ENCODE measurements at regions not wholly inside any gene's neighbourhood (a gene's known extent, or its start where the extent isn't known, plus 50 kb on each side); places are given as distances from the start of the nearest gene placed in this dataset.
"Not testable (repeated sequence)": the region's sequence is repeated elsewhere in the genome, so short reads cannot be mapped to it uniquely, and the experiment has no call there.

- no peak for DNase-seq
These were observed 118.9 kb upstream of the IGF1R start for GRCh38 chr15:98529205-98530145.

GRCh38 chr15:98530570-98530969, 117.8 kb upstream of the IGF1R start:
- DNase-seq = no peak

GRCh38 chr15:98532063-98532462, 116.3 kb upstream of the IGF1R start:
- DNase-seq = no peak

- DNase-seq = no peak
These were observed 111.4 kb upstream of the IGF1R start for GRCh38 chr15:98536976-98537375.

DNA sequence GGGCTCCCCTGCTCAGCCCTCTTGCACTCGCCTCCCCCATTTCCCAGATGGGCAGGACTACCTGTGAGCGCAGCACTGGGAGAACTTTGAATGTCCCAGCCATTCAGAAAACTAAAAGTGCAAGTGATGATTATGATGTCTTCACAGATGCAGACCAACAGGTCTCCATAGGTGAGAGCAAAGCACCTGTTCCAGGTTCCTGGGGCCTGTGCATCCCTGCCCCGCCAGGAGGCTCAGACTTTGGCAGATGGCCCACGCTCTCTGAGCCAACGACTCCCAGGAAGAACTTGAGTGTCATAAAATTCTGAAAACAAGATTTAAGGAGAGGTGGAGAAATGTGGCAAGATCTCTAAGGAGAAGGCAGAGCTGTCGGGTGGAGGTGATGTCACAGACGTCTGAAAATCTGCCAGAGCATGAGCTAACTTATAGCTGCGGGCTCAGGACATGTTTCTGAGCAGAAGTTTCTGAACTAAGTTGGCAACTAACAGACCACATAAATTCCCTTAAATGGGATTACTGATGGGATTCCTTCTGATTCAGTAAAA, 110.8 kb upstream of the IGF1R start:
- DNase-seq = no peak

DNA sequence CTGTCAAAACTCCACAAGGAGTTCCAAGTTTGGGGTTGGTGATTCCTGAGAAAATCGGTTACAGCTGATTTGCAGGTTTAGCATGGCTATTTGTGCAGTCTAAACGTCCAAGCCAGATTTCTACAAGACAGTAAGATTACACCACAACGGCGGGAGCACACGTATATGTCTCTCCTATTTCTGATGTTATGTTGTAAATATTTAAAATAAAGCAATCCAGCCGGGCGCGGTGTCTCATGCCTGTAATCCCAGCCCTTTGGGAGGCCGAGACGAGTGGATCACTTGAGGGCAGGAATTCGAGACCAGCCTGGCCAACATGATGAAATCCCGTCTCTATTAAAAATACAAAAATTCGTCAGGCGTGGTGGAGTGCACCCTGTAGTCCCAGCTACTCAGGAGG, 106.8 kb upstream of the IGF1R start:
- no peak for DNase-seq

DNA sequence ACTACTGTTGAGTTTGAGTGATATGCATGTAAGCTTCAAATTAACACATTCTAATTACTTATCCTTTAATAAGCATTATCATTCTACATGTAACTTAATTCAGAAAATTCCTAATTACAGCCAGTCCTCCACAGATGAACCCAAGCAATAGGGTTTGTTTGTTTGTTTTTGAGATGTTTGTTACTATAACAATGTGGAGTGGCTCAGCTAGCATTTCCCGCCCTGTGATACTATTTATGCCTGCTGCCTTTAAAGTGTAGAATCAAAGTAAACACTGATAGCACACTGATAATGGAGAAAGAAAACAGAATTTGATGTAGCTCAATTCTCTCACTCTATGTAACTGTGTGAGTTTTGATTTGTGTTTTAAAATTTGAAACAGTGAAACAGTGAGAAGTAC, 105.1 kb upstream of the IGF1R start:
- DNase-seq = no peak

DNA sequence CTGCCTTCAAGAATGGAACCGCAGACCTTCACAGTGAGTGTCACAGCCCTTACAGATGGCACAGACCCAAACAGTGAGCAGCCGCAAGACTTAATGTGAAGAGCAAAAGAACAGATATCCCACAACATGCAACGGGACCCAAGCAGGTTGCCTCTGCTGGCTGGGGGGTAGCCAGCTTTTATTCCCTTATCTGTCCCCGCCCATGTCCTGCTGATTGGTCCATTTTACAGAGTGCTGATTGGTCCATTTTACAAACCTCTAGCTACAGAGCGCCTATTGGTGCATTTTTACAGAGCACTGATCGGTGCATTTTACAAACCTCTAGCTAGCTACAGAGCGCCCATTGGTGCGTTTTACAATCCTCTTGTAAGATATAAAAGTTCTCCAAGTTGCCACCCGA, 102.0 kb upstream of the IGF1R start:
- DNase-seq = no peak

- no peak for DNase-seq
These were observed 101.1 kb upstream of the IGF1R start for GRCh38 chr15:98547275-98547674.

GRCh38 chr15:98547741-98548138, 100.6 kb upstream of the IGF1R start:
- DNase-seq = no peak

DNA sequence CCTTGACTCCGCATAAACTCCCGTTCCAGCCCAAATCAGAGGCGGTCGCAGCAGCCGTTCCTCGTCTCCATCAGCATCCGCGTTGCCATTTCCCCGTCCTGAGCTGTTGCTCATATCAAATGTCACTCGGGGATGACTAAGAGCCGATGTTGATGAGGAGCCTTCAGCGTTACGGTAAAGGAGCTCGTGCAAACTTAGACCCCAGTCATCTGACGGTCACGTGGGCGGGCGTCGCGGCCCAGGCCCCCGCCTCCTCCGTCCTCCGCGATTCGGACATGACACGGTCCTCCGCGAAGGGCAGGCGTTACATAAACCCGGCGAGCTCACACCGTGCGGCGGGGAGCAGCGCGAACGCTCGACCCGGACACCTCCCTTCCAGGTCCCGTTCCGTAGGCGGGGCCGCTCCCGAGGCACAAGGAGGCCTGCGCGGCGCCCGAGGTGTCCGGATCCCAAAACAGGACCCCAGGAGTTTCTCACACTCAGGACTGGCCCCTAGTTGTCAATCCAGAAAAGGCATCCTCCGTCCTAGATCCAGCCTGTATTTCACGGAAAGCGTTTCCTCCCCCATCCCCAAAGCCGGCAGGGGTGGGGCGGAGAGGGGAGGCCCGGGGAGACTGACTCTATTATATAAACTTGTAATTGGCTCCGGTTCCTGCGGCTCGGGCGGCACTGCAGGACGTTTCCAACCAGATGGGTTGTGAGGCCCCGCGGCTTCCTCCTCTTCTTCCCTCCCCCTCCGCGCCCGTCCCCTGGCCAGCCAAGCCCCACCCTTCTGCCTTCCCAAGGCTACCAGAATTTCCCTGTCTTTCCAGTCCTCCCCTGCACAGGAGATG, 100.0 kb upstream of the IGF1R start:
- DNase-seq = peak; percentile 36

GRCh38 chr15:98549003-98549402, 99.3 kb upstream of the IGF1R start:
- DNase-seq = no peak

DNA sequence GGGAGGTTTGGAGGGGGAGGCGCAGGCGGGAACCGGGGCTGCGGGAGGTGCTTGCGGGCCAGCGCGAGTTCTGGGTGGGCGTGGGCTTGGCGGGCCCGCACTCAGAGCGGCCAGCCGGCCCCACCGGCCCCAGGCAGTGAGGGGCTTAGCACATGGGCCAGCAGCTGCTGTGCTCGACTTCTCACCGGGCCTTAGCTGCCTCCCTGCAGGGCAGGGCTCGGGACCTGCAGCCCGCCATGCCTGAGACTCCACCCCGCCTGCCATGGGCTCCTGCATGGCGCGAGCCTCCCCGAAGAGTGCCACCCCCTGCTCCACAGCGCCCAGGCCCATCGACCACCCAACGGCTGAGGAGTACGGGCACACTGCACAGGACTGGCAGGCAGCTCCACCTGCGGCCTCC, 98.6 kb upstream of the IGF1R start:
- DNase-seq = no peak

- not testable (repeated sequence) for DNase-seq
These were observed 98.0 kb upstream of the IGF1R start for GRCh38 chr15:98550363-98550762.

GRCh38 chr15:98551936-98552562, 96.3 kb upstream of the IGF1R start:
- DNase-seq = no peak

DNA sequence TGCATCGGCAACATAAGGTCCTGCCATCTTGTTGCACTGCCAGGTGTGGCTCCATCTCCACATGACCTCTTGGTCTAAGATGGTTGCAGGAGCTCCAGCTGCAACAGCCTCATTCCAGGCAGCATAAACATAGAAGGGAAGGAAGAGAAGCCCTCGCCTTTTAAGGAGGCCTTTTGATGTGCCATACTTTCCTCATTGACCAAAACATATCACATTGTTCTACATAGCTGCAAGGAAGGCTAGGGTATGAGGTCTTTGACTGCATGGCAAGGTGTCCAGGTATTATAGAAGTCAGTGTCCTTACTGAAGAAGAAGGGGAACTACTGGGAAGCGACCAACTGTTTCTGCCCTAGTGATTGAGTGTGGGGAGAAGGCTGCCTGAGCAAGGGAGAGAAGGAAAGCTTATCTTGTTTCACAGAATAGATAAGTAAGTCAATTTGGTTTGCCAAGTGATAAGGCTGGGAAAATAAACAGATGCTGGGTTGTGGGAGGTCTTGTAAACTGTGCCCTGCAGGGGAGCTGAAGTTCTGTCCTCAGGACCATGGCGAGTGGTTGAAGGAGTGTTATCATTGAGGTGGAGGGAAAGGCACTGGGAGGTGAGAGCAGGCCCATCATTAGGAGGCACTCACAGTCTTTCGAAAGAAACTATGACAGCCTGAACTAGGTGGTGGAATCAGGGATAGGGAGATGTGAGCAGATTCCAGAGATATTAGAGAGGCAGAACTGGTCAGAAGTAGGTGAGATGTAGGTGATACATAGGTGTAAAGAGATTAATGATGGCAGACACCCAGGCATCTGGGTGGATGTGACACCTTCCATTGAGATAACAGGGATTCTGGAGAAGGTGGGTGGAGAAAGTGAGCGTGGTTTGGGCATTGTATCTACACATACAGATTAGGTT, 93.8 kb upstream of the IGF1R start:
- DNase-seq = no peak

DNA sequence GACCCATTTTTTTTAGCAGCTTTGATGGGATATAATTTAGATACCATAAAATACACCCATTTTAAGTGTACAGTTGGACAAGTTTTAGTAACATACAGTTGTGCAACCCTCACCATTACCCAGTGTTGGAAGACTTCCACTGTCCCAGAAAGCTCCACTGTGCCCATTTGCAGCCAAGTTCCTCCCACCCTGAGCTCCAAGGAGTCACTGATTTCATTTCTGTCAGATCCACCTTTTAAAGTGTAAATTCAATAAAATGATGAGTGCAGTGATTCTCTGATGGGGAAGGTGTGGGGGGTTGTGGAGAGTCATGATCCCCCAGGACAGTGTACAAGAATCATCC, 93.2 kb upstream of the IGF1R start:
- DNase-seq = no peak

- DNase-seq = no peak
These were observed 92.0 kb upstream of the IGF1R start for GRCh38 chr15:98556321-98556720.

GRCh38 chr15:98560338-98560737, 88.0 kb upstream of the IGF1R start:
- no peak for DNase-seq

DNA sequence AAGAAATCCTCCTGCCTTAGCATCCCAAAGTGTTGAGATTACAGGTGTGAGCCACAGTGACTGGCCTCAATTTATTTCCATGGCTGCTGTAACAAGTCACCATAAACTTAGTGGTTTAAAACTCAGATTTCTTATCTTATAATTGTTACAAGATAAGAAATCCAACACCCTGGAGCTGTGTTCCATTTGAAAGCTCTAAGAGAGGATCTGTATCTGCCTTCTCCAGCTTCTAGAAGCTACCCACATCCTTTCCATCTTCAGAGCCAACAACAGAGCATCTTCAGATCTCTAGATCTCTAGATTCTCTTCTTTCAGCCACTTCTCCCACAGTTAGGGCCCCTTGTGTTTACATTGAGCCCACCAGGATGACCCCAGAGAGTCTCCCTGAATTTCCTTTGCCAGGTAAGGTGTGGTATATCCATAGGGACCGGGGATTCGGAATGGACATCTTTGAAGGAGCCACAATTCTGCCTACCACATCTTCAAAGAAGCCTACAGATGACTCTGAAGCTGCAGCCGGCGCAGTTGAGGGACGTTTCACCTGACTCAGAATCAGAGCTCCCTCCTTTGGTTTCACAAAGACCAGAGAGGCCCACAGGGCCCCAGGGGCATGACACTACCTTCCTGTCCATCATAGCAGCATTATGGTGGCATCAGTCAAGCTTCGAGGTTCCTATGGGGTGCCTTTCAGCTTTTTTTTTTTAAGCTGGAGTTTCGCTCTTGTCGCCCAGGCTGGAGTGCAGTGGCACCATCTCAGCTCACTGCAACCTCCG, 87.0 kb upstream of the IGF1R start:
- no peak for DNase-seq

DNA sequence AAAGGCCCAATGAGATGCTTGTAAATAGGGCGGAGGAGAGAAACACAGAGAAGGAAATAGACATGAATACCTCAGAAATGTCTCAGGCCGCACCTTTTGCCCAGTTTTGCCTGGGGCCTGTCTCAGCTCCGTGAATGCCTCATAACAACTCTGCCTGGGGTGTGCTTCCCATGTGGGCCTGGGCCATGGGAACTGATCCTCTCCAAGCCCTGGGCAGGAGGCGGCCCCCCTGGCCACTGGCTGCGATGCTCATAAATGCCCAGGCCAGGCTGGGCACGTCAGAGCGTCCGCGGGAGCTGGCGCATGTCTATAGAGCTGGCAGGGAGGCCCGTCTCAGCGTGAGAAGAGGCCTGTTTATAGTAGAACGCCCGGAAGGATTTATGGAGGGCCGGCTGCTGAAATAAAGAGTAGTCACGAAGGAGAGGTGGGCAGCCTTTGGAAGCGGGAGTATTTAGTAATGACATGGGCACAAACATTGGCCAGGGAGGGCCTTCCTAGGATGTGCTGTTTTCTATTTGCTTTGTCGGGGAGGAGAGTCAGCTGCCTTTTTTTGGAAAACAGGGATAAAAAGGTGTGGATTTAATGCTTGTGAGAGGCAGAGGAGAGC, 85.9 kb upstream of the IGF1R start:
- DNase-seq = no peak

Data from activated naive CD4-positive, alpha-beta T cell treated with Interleukin-2 at 50 U/mL for 16 hours (primary cell).